ENCODE measurements at regions not wholly inside any gene's neighbourhood (a gene's known extent, or its start where the extent isn't known, plus 50 kb on each side); places are given as distances from the start of the nearest gene placed in this dataset.

GRCh38 chr15:24054547-24055245 lies 367.6 kb upstream of the NDN start:
- TF ChIP-seq, protein P1, sequence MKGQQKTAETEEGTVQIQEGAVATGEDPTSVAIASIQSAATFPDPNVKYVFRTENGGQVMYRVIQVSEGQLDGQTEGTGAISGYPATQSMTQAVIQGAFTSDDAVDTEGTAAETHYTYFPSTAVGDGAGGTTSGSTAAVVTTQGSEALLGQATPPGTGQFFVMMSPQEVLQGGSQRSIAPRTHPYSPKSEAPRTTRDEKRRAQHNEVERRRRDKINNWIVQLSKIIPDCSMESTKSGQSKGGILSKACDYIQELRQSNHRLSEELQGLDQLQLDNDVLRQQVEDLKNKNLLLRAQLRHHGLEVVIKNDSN (IDR thresholded peaks at IDR 0.05): no peak
- no peak for TF ChIP-seq CREB1 (IDR thresholded peaks at IDR 0.05; ENCODE audit: low read depth)
- TF ChIP-seq, protein P2, sequence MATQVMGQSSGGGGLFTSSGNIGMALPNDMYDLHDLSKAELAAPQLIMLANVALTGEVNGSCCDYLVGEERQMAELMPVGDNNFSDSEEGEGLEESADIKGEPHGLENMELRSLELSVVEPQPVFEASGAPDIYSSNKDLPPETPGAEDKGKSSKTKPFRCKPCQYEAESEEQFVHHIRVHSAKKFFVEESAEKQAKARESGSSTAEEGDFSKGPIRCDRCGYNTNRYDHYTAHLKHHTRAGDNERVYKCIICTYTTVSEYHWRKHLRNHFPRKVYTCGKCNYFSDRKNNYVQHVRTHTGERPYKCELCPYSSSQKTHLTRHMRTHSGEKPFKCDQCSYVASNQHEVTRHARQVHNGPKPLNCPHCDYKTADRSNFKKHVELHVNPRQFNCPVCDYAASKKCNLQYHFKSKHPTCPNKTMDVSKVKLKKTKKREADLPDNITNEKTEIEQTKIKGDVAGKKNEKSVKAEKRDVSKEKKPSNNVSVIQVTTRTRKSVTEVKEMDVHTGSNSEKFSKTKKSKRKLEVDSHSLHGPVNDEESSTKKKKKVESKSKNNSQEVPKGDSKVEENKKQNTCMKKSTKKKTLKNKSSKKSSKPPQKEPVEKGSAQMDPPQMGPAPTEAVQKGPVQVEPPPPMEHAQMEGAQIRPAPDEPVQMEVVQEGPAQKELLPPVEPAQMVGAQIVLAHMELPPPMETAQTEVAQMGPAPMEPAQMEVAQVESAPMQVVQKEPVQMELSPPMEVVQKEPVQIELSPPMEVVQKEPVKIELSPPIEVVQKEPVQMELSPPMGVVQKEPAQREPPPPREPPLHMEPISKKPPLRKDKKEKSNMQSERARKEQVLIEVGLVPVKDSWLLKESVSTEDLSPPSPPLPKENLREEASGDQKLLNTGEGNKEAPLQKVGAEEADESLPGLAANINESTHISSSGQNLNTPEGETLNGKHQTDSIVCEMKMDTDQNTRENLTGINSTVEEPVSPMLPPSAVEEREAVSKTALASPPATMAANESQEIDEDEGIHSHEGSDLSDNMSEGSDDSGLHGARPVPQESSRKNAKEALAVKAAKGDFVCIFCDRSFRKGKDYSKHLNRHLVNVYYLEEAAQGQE (IDR thresholded peaks at IDR 0.05; ENCODE audit: low read depth): no peak
- no peak for TF ChIP-seq TCF12 (IDR thresholded peaks at IDR 0.05; ENCODE audit: low read depth)
- no peak for TF ChIP-seq FOXM1 (IDR thresholded peaks at IDR 0.05; ENCODE audit: borderline replicate concordance, low read depth)
- no peak for TF ChIP-seq RAD21 (IDR thresholded peaks at IDR 0.05; ENCODE audit: low read depth)
- TF ChIP-seq, protein P3, sequence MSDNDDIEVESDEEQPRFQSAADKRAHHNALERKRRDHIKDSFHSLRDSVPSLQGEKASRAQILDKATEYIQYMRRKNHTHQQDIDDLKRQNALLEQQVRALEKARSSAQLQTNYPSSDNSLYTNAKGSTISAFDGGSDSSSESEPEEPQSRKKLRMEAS (IDR thresholded peaks at IDR 0.05): no peak
- TF ChIP-seq EGR1 (IDR thresholded peaks at IDR 0.05): no peak
